ENCODE measurements at regions not wholly inside any gene's neighbourhood (a gene's known extent, or its start where the extent isn't known, plus 50 kb on each side); places are given as distances from the start of the nearest gene placed in this dataset.

DNA sequence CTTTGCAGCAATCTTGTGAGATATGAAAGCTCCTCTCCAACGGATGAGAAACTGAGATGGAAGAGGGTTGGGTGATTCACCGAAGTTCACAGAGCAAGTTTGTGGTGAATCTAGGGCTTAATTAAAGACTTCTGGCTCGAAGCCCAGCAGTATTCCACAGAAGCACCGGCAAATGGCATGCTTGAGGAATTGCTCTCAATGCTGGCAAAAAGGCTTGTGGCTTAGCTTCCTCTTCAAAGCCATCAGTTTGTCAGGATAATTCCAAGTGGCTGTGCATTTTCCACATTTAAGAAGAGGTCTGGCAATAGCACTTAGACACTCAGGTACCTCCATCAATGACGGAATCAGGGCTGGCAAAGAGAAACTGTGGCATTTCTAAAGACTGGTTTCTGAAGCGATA lies 98.7 kb upstream of the SLC66A3 start:
- Histone ChIP-seq H3K27ac (no peak overlapping the region), H3K4me3 (no peak overlapping the region)
- no peak for DNase-seq (ENCODE audit: low spot score)
- TF ChIP-seq, protein P1, sequence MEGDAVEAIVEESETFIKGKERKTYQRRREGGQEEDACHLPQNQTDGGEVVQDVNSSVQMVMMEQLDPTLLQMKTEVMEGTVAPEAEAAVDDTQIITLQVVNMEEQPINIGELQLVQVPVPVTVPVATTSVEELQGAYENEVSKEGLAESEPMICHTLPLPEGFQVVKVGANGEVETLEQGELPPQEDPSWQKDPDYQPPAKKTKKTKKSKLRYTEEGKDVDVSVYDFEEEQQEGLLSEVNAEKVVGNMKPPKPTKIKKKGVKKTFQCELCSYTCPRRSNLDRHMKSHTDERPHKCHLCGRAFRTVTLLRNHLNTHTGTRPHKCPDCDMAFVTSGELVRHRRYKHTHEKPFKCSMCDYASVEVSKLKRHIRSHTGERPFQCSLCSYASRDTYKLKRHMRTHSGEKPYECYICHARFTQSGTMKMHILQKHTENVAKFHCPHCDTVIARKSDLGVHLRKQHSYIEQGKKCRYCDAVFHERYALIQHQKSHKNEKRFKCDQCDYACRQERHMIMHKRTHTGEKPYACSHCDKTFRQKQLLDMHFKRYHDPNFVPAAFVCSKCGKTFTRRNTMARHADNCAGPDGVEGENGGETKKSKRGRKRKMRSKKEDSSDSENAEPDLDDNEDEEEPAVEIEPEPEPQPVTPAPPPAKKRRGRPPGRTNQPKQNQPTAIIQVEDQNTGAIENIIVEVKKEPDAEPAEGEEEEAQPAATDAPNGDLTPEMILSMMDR (IDR thresholded peaks at IDR 0.05): no peak

DNA sequence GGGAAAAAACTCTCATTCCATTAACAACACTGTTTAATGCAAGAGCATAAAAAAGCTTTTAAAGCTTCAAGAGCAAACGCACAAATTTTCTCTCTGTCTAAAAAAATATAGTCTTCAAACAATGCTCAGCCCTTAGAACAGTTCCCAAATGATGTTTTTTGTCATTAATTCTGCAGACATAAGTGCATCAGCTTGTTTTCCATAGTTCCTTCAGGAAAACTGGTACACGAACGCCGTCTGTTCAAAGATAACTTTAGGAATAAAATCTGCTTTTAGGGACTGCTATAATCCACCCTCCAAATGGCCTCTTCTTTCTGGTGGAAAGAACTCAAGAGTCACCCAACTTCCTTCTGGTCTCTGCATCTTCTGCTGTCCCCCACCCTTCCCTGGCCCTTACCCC lies 98.2 kb upstream of the SLC66A3 start:
- no peak overlapping the region for H3K4me3 ChIP-seq
- TF ChIP-seq, protein P1 (IDR thresholded peaks at IDR 0.05): no peak
- no peak for DNase-seq (ENCODE audit: low spot score)
- H3K27ac ChIP-seq: no peak overlapping the region

DNA sequence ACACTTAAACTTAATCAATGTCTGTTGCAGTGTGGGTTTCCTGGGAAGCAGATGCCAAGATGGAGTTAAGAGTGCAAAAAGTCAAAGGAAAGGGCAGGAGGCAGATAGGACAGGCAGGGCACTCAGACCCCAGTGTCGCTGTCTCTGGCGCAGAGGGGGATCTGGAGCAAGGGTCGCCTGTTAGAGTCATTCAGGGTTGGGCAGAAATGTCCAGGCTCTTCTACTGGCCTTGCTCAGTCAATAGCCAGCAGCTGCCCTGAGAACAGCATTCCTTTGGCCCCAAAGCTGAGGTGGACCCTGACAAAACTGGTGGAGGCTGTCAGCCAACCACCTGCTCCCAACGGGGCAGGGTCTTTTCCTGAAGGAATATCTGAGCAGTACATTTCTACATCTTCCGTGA lies 97.1 kb upstream of the SLC66A3 start:
- TF ChIP-seq, protein P1 (IDR thresholded peaks at IDR 0.05): no peak
- no peak for DNase-seq (ENCODE audit: low spot score)
- Histone ChIP-seq H3K4me3 (no peak overlapping the region), H3K27ac (no peak overlapping the region)

DNA sequence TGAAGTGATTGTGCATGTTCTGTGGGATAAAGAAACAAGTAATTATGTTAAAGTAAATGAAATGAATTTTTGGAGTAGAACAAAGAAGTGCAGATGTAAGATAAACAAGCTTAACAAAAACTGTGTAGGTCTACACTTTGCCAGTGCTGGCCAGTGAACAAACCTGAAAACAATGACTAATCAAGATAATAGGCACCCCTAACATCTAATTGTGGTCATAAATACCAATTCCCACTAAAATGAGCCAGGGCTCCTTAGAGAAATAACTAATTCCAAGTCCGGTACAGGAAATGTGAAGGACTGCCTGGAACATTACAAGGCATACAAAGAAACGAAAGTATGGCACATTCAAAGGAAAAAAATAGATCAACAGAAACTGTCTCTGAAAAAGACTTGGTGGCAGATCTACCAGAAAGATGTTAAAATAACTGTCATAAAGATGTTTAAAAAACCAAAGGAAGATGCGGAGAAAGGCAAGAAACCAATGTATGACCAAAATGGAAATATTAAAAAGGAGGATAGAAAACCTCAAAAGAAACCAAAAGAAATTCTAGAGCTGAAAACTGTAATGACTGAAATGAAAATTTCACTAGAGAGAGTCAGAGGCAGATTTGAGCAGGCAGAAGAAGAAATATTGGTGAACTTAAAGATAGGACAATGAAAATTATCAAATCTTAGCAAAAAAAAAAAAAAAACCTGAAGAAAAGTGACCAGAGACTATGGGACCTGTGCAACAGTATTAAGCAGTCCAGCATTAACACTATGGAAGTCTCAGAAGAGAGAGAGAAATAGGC lies 94.7 kb upstream of the SLC66A3 start:
- Histone ChIP-seq H3K27ac (no peak overlapping the region), H3K4me3 (no peak overlapping the region)
- no peak for DNase-seq (ENCODE audit: low spot score)
- TF ChIP-seq, protein P1 (IDR thresholded peaks at IDR 0.05): no peak

DNA sequence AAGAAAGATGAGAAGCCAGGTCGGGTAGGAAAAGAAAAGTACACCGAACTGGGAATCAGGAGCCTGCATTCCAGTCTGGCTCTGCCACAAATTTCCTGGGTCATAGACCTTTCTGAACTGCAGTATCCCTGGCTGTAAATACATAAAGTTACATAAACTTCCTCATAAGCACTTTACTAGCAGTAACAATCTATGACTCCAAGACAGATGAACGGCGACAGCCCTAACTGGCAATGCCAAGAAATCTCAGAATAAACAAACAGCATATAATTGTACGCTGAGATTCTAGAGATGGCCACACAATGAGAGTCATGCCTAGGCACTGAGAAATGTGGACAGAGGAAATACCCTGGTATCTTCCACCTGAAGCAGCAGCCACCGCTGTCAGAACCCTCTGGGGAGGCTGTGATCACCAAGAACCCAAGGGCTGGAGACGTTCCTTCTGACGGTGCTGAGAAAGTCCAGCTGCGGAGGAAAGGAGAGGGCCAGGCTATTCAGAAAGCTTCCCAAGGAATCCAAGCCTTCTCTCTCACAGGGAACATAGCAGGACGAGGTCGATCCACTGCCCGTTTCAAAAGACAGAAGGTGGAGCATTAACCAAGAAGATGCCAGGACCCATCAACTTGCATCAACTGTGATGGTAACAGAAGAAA lies 89.3 kb upstream of the SLC66A3 start:
- no peak overlapping the region for H3K27ac ChIP-seq
- no peak overlapping the region for H3K4me3 ChIP-seq
- no peak for DNase-seq (ENCODE audit: low spot score)
- TF ChIP-seq, protein P1 (IDR thresholded peaks at IDR 0.05): no peak

DNA sequence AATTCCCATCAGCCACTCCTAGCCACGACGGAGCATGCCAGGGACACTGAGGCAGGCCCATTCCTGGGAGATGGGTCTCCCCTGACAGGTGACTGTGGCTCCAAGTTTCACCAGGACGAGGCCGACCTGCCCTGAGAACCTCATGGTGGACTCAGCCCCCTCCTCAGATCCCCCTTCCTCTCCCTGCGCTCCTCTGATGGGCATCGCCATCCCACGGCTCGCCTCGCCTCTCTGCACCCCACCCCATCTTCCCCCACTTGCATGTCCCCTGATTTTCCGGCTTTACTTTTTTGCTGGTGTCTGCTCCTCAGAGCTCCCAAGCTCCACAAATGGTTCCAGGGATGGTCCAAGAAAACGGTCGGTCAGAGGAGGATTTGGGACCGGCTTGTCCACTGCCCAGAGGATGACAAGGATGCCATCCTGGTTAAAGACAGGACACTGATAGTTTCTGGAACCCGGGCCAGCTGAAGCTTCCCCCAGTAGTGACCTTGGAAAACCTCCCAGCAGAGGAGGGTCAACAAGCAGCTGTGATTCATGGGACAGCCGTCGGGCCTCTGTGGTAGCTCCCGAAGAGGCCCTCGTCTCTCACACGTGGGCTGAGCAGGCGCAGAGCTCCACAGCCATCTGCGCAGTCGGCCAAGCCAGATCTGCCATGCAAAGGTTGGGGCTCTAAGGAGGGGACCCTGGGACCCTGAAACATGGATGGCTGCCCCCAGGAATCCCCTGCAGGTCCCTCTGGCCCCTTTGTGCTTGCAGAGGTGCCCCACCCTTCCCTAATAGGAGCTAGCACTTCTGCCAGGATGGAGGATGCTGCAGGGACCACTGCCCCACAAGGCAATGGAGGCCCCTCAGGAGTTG lies 87.8 kb upstream of the SLC66A3 start:
- peak; percentile 61 for DNase-seq (ENCODE audit: low spot score)
- no peak overlapping the region for H3K4me3 ChIP-seq
- TF ChIP-seq, protein P1 (IDR thresholded peaks at IDR 0.05): no peak
- no peak overlapping the region for H3K27ac ChIP-seq
